Forelimb muscle (tissue), 1 donor: ENCODE measurements at regions not wholly inside any gene's neighbourhood (a gene's known extent, or its start where the extent isn't known, plus 50 kb on each side); places are given as distances from the start of the nearest gene placed in this dataset.
"Not testable (repeated sequence)": the region's sequence is repeated elsewhere in the genome, so short reads cannot be mapped to it uniquely, and the experiment has no call there.

ENCODE experiments used
- DNase-seq: peaks from one replicate; pipeline ENCODE4 v3.0.0-alpha.2; 2013; ENCODE audit warnings: low read depth

DNA sequence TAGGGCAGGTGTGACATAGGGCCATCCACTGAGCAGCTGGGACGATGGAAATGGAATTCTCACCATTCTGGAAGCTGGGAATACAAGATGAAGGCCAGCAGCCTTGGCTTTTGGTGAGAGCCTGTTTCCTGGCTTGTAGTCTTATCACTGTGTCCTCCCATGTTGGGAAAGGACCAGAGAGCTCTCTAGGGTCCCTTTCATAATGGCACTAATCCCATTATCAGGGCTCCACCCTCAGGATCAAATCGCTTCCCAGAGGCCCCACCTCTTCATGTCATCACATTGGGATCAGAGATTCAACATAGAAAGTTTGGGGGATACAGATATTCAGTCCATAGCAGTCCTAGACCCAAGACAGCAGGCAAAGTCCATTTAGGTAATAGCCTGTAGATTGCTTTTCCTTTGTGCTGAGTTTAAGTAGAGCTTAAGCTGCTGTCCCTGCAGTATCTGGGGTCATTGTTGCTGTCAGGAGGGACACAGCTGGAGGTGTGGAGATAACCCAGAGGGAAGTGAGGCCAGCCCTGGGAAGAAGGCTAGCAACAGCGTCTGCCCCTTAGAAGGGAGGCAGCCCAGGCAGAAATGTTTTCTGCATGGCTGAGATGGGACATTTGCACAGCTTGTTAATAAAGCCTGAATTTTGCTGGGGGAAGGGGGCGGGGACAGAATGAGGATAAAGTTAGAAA lies 136.5 kb upstream of the GPR12 start:
- no peak for DNase-seq

DNA sequence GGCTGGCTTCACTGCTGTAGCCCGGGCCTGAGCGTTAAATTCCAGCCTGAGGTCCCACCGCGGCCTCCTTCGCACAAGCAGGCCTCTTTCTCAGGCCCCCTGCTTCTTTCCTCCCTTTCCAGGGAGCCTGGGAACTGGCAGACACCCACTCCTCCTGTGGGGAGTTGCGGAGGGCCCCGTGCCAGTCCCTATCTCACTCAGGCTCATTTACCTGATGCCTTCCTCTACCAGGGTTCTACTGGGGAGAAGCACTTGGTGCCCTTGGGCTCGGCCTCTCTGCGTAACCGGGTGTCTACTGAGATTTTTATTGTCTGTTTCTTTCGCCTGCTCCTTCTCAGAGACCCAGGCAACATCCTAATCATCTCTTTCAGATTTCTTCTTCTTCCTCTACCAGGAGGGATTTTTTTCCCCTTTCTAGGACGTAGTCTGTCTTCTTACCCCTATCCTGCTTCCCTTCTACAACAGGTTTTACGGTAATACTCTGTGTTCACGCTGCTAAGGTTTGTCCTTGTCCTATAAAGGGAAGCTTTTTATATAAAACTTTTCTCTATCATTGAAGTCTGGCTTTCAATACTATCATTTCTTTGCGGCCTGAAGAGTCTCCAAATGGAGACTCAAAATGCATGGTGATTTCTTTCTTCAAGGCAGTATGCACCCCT lies 135.4 kb upstream of the GPR12 start:
- DNase-seq: no peak

DNA sequence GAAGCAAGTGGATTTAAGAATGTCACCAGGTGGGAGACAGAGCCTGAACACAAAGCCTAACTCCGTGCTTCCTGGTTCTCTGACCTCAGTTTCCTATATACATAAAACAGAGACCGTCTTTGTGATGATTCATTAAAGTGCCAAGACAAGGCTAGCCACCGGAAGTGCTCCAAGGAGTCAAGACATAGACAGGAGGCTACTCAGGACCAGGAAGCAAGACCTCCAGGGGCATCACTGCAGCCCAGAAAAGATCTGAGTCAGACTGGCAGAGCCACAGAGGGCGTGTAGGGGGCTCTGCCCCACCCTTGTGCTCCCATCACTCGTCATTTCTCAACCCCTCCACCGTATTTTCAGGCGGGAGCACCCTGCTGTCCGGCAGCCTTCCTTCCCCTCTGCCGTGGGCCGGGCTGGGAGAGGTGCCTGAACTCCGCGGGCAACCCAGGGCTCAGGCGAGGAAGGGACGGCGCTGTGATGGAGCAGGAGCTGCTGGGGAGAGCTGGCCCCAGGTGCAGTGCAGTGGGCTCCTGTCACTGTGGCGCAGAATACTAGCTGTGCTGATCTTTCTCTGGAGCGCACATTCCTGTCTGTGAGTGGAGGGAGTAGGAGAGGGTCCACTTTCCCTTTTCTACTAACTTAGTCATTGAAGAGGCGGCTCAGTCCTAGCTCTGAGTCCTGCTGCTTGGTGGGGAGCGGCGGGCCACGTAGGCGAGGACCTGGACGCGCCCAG lies 134.7 kb upstream of the GPR12 start:
- DNase-seq: no peak

DNA sequence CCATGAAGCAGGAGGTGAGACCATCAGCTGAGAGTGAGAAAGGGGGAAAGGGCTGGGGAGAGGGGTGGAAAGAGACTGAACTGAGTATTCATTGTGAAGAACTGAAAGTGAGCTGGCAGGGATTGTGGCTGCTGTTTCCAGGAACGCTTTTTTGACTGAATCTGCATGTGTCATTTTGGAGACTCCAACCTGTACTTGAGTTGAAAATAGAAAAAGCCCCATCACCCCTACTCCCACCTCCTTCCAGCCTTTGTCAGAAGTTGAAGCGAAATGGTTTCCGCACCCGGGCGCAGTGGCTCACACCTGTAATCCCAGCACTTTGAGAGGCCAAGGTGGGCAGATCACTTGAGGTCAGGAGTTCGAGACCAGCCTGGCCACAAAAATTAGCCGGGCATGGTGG lies 128.0 kb upstream of the GPR12 start:
- no peak for DNase-seq

DNA sequence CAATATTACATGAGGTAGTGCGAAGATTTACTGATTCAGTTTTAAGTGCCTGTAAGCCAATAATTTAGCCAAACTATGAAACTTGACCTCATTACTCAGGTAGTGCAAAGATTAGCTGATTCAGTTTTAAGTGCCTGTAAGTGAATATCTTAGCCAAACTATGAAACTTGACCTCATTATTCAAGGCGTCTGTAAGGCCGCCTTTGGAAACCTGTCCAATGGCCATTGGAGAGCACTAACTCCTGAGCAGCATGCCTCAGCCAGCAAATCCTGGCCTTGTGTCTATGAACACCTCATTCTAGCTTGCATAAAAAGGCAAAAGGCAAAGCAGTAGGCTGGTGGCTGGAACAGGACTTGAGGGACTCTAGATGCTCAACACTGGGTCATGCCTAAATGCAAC lies 127.0 kb upstream of the GPR12 start:
- no peak for DNase-seq

DNA sequence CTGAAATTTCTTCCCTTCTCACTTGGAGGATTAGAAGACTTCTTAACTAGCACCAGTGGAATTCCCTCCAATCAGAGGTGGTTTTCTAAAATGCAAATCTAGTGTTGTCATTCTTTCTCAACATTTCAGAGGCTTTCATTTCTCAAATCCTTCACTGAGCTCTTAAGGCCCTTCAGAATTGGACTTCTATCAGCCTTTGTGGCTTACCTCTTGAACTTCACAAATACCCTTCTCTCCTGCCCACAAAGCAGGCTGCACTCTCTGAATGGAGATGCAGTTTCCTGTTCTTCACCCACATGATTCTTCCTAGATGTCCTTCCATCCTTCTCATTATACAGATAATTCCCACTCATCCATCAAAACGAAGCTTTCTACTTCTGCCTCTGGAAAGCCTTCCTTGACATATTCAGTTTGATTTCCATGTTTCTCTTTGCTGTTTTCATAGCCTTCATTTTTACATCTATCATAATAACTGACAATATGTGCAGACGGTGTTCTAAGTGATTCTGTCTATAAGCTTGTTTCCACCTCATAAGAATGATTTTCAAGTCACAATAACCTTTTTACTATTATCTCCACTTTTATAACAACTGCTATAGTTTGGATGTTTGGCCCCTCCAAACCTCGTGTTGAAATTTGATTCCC lies 123.1 kb upstream of the GPR12 start:
- DNase-seq: no peak

DNA sequence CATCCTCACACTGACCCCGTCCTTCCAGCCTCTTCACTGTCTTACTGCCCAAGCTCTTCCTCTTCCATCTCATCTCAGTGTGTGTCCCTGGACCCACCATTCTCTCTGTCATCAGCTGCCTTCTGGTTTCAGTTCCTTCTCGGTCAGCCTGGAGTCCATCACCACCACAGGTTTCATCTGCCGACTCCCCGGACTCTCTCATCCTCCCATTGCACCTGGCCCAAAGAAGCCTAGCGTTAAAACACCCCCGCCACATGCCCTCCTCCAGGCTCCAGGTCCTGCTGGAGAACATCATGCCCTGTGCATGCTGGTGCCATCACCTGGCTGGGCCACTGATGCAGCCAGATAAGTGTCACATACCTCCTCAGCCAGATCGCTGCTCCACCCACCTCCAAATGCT lies 122.1 kb upstream of the GPR12 start:
- DNase-seq: no peak

DNA sequence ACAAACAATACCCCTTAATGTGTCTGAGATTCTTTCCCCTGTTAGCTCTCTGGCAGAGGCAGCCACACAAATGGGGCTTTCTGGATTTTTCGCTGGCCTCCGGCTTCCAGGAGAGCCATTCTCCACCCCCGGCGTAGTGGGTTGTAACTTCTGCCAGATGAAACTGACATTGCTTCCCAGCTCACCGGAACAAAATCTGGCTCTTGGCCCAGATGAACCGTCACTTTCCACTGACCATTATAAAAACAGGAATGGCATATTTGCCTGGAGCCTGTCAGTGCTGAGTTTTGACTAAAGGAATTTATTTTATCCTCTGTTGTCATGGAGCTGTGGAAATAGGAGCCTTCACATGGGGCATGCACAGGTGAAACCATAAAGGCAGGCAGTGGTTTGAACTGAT lies 120.6 kb upstream of the GPR12 start:
- DNase-seq: no peak

DNA sequence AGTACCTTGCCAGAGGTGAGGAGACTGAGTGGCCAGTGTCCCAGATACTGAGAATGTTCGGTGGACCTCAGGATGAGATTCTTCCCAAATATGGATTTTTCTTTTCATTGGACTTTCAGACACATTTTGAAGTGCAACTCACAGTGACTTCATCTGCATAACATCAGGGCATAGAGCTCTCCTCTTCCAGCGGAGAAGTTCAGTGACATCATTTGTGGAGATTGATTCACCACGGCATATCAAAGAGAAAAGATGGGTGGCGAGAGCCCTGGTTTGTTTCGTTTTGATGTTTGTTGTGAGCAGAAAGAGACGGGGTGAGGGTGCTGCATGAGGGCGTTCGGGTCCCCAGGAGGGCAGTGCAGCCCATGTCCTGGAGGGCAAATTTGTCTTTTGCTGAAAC lies 120.1 kb upstream of the GPR12 start:
- DNase-seq: no peak

DNA sequence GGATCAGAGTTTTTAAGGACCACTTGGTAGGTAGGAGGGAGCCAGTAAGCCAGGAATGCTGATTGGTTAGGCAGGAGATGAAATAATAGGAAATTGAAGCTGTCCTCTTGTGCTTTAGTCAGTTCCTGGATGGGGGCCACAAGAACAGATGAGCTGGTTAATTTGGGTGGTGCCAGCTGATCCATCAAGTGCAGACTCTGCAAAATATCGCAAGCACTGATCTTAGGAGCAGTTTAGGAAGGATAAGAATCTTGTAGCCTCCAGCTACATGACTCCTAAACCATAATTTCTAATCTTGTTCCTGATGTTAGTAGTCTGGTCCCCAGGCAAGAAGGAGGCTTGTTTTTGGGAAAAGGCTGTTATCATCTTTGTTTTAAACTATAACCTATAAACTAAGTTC lies 117.9 kb upstream of the GPR12 start:
- no peak for DNase-seq

DNA sequence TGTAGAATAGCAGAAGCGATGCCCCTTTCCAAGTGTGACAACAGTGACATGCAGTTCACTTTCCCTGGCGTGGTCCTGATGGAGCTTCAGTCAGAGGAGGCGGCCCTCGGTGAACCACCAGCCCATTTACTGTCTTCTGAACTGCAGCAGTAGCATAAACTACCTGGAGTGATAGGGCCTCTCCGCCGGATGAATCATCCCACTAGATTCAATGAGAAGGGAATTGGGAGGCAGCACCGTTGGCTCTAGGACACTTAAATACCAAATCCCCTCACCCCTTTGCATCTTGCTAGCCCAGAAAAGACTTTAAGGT lies 112.8 kb upstream of the GPR12 start:
- DNase-seq: no peak

DNA sequence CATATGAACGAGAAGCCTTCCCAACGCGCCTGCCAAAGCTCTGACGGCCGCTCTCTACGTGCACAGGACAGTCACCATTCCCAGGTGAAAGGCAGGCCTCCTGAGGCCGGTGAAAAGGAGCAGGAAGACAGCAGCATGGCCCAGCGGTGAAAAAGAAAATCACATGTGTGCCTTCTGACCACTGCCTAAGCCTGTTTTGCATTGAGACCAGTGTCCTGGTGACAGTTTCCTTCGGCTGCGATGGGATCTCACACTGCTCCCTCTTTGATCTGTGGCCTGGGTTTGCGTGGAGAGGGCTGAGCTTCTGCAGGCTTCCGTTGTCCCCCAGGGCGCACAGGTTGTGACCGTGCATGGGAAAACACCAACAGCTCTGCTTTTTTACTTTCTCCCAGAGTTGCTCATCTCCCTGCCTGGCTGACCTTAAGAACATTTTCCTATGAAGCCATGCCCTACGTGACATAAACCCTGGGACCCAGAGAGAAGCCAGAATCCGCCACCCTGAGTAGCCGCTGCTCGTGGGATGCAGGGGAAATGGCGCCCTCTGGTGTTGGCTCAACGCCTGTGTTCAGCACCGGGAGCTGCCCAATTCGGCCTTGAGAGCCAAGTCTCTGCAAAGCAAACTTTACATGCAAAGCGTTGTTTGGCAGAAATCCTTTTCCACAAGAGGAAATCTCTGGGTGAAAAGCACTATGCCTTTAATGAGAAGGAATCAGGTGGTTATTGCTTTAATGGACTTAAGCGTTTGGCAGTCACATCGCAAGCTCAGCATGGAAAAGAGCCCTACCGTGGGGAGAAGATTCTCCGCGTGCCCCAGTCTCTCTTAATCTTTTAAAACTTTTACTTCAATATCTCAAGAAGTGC lies 112.2 kb upstream of the GPR12 start:
- no peak for DNase-seq

DNA sequence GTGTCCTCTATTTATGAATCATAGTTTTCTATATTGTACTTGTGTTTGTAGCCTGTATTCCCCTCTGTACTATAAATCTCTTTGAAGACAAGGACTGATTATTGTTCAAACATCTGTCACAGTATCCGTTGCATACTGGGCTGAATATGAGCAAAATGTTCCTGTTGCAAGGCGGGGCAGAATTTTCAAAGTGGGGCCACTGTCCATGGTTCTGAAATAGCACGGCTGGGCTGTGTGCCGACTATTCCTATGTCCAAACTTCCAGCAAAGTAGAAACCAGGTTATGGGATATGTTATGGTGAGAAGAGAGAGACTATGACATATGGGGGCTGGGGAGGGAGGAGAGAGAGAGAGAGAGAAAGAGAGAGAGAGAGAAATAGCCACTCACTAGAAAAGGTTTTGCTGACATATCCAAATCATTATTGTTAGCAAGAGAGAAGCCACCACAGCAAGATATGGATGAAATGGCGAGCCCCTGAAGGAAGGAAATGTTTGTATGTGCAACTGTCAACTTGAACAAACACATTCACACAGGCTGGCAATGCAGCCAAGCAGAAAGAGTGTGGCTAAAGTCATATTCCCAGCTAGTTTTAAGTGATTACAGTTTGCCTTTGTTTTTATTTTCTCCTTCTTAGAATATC lies 107.0 kb upstream of the GPR12 start:
- no peak for DNase-seq

DNA sequence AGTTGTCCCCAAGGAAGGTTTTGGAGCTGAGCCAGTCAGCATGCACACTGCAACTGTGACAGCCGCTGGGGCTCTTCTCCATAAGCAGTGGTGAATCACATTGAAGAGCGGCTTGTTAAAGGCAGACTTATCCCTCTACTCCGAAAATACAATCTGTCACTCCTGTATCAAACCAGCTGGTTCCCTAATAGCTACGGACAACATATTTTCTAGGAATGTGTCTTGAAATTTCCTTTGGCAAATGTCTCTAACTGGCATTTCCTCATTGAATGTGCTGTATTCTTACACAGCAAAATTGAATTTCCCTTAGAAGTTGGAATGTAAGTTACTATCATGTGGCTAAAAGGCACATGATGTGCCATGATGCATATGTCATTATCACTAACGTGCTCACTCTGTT lies 104.0 kb upstream of the GPR12 start:
- no peak for DNase-seq

DNA sequence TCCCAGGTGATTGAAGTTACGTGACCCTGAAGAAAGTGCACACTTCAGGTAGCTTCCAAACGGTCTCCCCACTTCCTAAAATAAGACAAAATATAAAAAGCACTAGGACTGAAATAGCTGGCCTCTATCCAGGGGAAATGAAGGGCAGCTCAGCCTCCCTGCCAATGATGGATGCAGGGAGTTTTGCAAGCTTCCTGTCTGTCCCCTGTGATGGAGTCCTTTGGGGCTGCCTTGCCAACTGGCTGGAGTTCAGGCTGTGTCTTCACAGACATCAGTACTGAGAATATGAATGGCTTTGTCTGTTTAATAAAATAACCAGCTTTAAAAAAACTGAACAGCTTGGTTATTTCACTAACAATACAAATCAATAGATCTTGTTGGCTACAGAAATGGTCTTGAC lies 101.4 kb upstream of the GPR12 start:
- no peak for DNase-seq

DNA sequence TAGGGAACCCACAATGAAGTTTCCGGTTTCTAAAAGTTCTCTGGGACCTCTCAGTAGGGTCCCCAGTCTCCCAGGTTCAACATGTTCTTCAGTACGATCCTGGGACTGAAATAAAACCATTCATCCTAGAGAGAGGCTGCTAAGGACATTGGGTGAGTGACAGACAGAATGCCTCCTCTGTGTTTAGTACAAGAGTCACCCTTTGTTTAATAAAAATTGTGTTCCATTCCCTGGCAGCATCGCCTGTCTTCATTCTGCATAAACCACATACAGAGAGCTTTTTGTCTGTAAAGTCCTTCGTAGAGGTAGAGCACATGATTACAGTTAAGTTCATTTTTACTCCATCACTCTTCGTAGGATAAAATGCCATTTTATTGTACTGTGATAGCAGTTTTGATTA lies 95.3 kb upstream of the GPR12 start:
- DNase-seq: no peak

DNA sequence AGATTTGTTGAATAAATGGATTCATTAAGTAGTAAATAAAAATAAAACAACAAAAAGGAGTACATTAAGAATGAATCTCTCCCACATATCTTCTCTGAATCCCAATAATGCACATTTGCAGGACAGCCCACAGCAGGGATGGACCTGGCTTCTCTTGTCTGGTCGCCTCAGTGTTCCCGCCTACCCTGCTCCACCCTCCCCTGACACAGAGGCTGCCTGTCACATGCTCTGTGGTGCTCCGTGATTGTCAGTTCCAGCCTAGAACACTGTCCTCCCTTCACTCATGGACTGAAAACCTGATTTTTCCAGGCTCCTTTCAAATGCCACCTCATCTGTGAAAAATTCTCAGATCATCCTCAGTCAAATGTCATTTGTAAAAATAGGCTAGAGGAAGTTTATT lies 94.5 kb upstream of the GPR12 start:
- DNase-seq: no peak

DNA sequence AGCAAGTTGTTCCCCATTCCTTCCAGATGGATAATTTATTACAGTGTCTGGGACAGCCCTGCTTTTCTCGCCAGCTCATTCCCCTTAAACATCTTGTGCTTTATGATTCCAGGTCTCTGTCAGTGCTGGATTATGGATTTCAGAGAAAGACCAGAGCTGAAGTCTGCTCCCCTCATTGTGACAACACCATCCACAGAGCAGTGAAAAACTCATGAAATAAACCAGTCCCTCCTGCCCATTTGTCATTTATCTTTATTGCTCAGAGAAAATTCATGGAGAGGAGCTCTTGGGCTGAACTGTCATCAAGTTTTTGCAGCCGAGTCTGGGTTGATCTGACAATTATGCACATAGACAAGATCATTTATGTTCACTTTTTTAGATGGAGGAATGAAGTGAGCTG lies 92.7 kb upstream of the GPR12 start:
- no peak for DNase-seq

DNA sequence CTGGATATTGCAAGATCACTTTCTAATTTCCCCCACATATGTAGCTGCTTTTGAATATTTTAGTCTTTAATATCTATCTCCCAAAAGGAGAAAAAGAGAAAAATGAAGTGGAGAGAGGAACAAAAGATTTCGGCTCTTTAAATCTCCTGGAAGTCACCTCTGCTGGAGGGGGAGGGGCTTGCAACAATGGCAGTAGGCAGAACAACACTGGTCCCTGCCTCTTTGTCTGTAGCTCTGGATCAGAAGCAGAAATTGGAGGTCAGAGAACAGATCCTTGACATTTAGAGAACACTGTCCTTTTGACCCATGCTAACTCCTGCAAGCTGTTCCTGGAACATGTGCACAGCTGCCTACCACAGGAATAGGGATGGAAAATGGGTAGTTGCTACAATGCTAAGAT lies 86.7 kb upstream of the GPR12 start:
- DNase-seq: no peak

DNA sequence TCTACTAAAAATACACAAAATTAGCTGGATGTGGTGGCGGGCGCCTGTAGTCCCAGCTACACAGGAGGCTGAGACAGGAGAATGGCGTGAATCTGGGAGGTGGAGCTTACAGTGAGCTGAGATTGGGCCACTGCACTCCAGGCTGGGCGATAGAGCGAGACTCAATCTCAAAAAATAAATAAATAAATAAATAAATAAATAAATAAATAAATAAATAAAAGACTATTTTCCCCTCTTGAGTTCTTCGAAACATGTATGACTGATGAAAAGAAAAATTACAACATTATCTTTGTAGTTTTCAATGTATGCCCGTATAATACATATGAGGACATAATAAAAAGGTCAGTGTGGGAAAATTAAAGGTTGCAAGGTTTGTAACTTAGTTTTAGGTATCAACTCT lies 84.5 kb upstream of the GPR12 start:
- DNase-seq: not testable (repeated sequence)

DNA sequence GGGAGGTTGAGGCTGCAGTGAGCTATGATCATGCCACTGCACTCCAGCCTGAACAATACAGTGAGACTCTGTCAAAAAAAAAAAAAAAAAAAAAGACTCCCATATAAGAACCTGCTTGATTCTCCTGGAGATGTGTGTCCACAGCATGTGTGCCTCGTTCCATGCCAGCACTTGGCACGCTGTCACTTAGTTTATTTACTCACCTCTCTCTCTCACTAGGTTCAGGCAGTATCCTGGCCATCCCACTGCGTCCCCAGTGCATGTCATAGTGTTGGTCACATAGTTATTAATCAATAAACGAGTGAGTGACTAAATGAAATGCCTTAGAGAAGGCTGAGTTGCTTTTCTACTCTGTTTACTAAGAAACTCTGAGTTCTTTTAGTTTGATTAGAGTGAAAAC lies 79.1 kb upstream of the GPR12 start:
- DNase-seq: no peak

DNA sequence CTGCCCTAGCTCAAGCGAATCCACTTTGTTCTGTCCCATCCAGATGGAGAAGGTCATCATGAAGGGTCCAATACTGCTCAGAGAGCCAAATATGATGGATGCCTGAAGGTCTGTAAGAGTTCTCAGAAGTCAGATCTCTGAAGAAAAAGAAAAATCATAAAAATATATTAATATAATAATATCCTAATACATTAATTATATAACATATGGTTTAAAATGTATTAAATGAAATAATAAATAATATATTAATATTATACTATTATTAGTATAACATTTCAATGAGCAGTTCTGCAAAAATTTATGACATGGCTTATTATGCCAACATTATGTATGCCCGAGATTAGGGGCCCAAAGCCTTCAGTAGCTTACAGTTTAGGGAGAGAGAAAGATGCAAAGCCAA lies 78.2 kb upstream of the GPR12 start:
- no peak for DNase-seq
